GM23338 (cell line): ENCODE measurements at regions not wholly inside any gene's neighbourhood (a gene's known extent, or its start where the extent isn't known, plus 50 kb on each side); places are given as distances from the start of the nearest gene placed in this dataset.

ENCODE experiments used
- ATAC-seq: fragments of 200-7000 bp; cut with Tn5 transposase; 3 replicates; pipeline ENCODE4 v1.9.1; 2020
- DNase-seq: peaks from one replicate; pipeline ENCODE4 v3.0.0-alpha.2; 2015; ENCODE audit warnings: low spot score
- H2AFZ ChIP-seq: fragments of 200-600 bp; sonication (generic); 2 replicates; pipeline ENCODE4 v1.8.0; 2016; ENCODE audit warnings: antibody characterized with exemption, mild to moderate bottlenecking, moderate library complexity
- H3F3A ChIP-seq: fragments of 200-600 bp; sonication (generic); replicated peaks from 2 replicates; pipeline ENCODE4 v1.8.0; 2017; ENCODE audit warnings: antibody characterized with exemption, mixed run types, low read depth
- H3K27ac ChIP-seq: fragments of 200-600 bp; sonication (generic); 2 replicates; pipeline ENCODE4 v1.6.1; 2016; ENCODE audit warnings: low read depth
- H3K27me3 ChIP-seq: fragments of 200-600 bp; sonication (generic); 2 replicates; pipeline ENCODE4 v1.8.0; 2016; ENCODE audit warnings: mild to moderate bottlenecking, mixed run types, moderate library complexity; ENCODE audit not compliant: insufficient read depth
- H3K36me3 ChIP-seq: fragments of 200-600 bp; sonication (generic); 2 replicates; pipeline ENCODE4 v1.8.0; 2016; ENCODE audit warnings: mild to moderate bottlenecking; ENCODE audit not compliant: insufficient read depth
- H3K4me1 ChIP-seq: fragments of 200-600 bp; sonication (generic); 2 replicates; pipeline ENCODE4 v1.8.0; 2016; ENCODE audit warnings: mild to moderate bottlenecking, moderate library complexity; ENCODE audit not compliant: insufficient read depth
- H3K4me2 ChIP-seq: fragments of 200-600 bp; sonication (generic); 2 replicates; pipeline ENCODE4 v1.7.1; 2017; ENCODE audit warnings: mixed run types
- H3K4me3 ChIP-seq: fragments of 200-600 bp; sonication (generic); 2 replicates; pipeline ENCODE4 v1.6.1; 2016; ENCODE audit warnings: mixed run types
- H3K79me2 ChIP-seq: fragments of 200-600 bp; sonication (generic); replicated peaks from 2 replicates; pipeline ENCODE4 v1.8.0; 2017; ENCODE audit warnings: mild to moderate bottlenecking; ENCODE audit not compliant: insufficient read depth
- H3K9me2 ChIP-seq: fragments of 200-600 bp; sonication (generic); 2 replicates; pipeline ENCODE4 v1.8.0; 2017; ENCODE audit not compliant: insufficient read depth
- H4K20me1 ChIP-seq: fragments of 200-600 bp; sonication (generic); replicated peaks from 2 replicates; pipeline ENCODE4 v1.8.0; 2017; ENCODE audit warnings: mild to moderate bottlenecking; ENCODE audit not compliant: insufficient read depth
- H3K27ac Mint-ChIP-seq: 2 replicates; pipeline ENCODE4 v1.8.0; 2020; ENCODE audit warnings: inconsistent platforms, mild to moderate bottlenecking, moderate library complexity, mixed read lengths
- H3K27me3 Mint-ChIP-seq: 3 replicates; pipeline ENCODE4 v1.8.0; 2022; ENCODE audit warnings: low read depth, mild to moderate bottlenecking, moderate library complexity, mixed read lengths, inconsistent platforms; ENCODE audit not compliant: insufficient read depth, poor library complexity
- H3K36me3 Mint-ChIP-seq: 3 replicates; pipeline ENCODE4 v1.8.0; 2021; ENCODE audit warnings: low read depth, mild to moderate bottlenecking, inconsistent platforms, moderate library complexity, mixed read lengths
- H3K4me1 Mint-ChIP-seq: 3 replicates; pipeline ENCODE4 v1.8.0; 2020; ENCODE audit warnings: mild to moderate bottlenecking, inconsistent platforms, mixed read lengths
- H3K4me3 Mint-ChIP-seq: 3 replicates; pipeline ENCODE4 v1.8.0; 2021; ENCODE audit warnings: moderate library complexity, mild to moderate bottlenecking, inconsistent platforms, mixed read lengths
- H3K9me3 Mint-ChIP-seq: 3 replicates; pipeline ENCODE4 v1.8.0; 2020; ENCODE audit warnings: moderate library complexity, mild to moderate bottlenecking, inconsistent platforms, mixed read lengths
- CREB1 ChIP-seq: fragments of 250-450 bp; sonication (Bioruptor Pico); IDR thresholded peaks from 2 replicates; pipeline ENCODE4 v1.5.0; 2020; ENCODE audit warnings: low read depth, mild to moderate bottlenecking, moderate library complexity
- CTCF ChIP-seq, 2 experiments: fragments of 200-600 bp in 1 of 2; sonication (generic) in 1 of 2; conservative IDR thresholded peaks; 2 replicates each; pipeline versions ENCODE4 v1.5.1 to v1.6.1; 2016 to 2017; ENCODE audit warnings: antibody characterized with exemption in 2 of 2, low read depth in 2 of 2, mild to moderate bottlenecking in 2 of 2, moderate library complexity in 1 of 2
- ETS1 ChIP-seq: IDR thresholded peaks from 2 replicates; pipeline ENCODE4 v1.6.1; 2016; ENCODE audit warnings: antibody characterized with exemption
- EZH2 ChIP-seq: fragments of 200-600 bp; sonication (generic); IDR thresholded peaks from one replicate; pipeline ENCODE4 v1.8.0; 2017; ENCODE audit warnings: antibody characterized with exemption, mild to moderate bottlenecking, low read depth; ENCODE audit not compliant: unreplicated experiment
- EZH2phosphoT487 ChIP-seq: fragments of 200-600 bp; sonication (generic); IDR thresholded peaks from one replicate; pipeline ENCODE4 v1.8.1; 2018; ENCODE audit warnings: antibody characterized with exemption; ENCODE audit not compliant: unreplicated experiment
- JUNB ChIP-seq: IDR thresholded peaks from one replicate; pipeline ENCODE4 v1.6.1; 2016; ENCODE audit warnings: antibody characterized with exemption; ENCODE audit not compliant: unreplicated experiment
- NANOG ChIP-seq: IDR thresholded peaks from 2 replicates; pipeline ENCODE4 v1.6.1; 2016; ENCODE audit warnings: antibody characterized with exemption, borderline replicate concordance
- POLR2AphosphoS5 ChIP-seq: IDR thresholded peaks from 2 replicates; pipeline ENCODE4 v1.6.1; 2016; ENCODE audit warnings: antibody characterized with exemption, low read depth
- REST ChIP-seq: IDR thresholded peaks from one replicate; pipeline ENCODE4 v1.6.1; 2018; ENCODE audit warnings: antibody characterized with exemption; ENCODE audit not compliant: unreplicated experiment
- STAT1 ChIP-seq: IDR thresholded peaks from one replicate; pipeline ENCODE4 v1.6.1; 2016; ENCODE audit warnings: antibody characterized with exemption; ENCODE audit not compliant: unreplicated experiment
- ZNF114 ChIP-seq: fragments of 250-450 bp; sonication (Bioruptor Pico); IDR thresholded peaks from 2 replicates; pipeline ENCODE4 v1.5.0; 2020; ENCODE audit warnings: mild to moderate bottlenecking, moderate library complexity
- ZNF331 ChIP-seq: fragments of 250-450 bp; sonication (Bioruptor Pico); IDR thresholded peaks from 2 replicates; pipeline ENCODE4 v1.5.0; 2020; ENCODE audit warnings: low read depth, mild to moderate bottlenecking, moderate library complexity
- ZNF462 ChIP-seq: fragments of 250-450 bp; sonication (Bioruptor Pico); IDR thresholded peaks from 2 replicates; pipeline ENCODE4 v1.5.0; 2020; ENCODE audit warnings: mild to moderate bottlenecking, moderate library complexity

- Mint-ChIP-seq H3K4me3 (no peak overlapping the region), H3K9me3 (no peaks in the 10 kb centered on the region)
- no peak overlapping the region for H3K4me2 ChIP-seq
Measured at GRCh38 chr1:194289569-194290266, 1103.3 kb upstream of the B3GALT2 start.

More at GRCh38 chr1:194289569-194290266, 1103.3 kb upstream of the B3GALT2 start:
- Histone ChIP-seq H4K20me1 (no peaks in the 10 kb centered on the region), H3K27ac (no peak overlapping the region), H2AFZ (no peak overlapping the region), H3K27me3 (no peaks in the 10 kb centered on the region), H3K4me1 (peaks cover 6% of the 10 kb centered on the region), H3K9me2 (no peaks in the 10 kb centered on the region), H3K36me3 (no peaks in the 10 kb centered on the region), H3K79me2 (no peaks in the 10 kb centered on the region), H3K4me3 (no peak overlapping the region), H3F3A (no peaks in the 10 kb centered on the region)
- peak; percentile 6 for DNase-seq
- Mint-ChIP-seq H3K4me1 (peaks cover 23% of the 10 kb centered on the region), H3K27ac (no peak overlapping the region), H3K27me3 (peaks cover 6% of the 10 kb centered on the region), H3K36me3 (no peaks in the 10 kb centered on the region)
- ATAC-seq = no peak
- TF ChIP-seq ETS1 = no peak
- TF ChIP-seq ZNF462 (CRISPR knock-in tag) = no peak
- no peak for TF ChIP-seq POLR2AphosphoS5
- TF ChIP-seq CREB1 (CRISPR knock-in tag) = no peak
- TF ChIP-seq REST = no peak
- TF ChIP-seq JUNB = no peak
- no peak for TF ChIP-seq EZH2
- no peak for TF ChIP-seq ZNF331
- TF ChIP-seq EZH2phosphoT487 = no peak
- no peak for TF ChIP-seq CTCF (conservative IDR thresholded peaks at IDR 0.05; ENCODE audit: low read depth in 2 of 2)
- no peak for TF ChIP-seq STAT1
- no peak for TF ChIP-seq NANOG
- TF ChIP-seq ZNF114 (CRISPR knock-in tag) = no peak
